Stimulated activated naive CD8-positive, alpha-beta T cell treated with anti-CD3 and anti-CD28 coated beads, Interleukin-15, amount 100 ng/mL, for 72 hours (primary cell): ENCODE measurements at regions not wholly inside any gene's neighbourhood (a gene's known extent, or its start where the extent isn't known, plus 50 kb on each side); places are given as distances from the start of the nearest gene placed in this dataset.

Experiments used
- ATAC-seq: fragments of 150-1000 bp; cut with Tn5 transposase; 2 replicates; pipeline ENCODE4 v1.10.0; 2021; ENCODE audit warnings: mild to moderate bottlenecking, moderate library complexity
- DNase-seq, 2 donors: peaks; one replicate each; pipeline ENCODE4 v3.0.0; 2021 to 2022
- H3K27ac Mint-ChIP-seq, 2 donors: one replicate each; pipeline ENCODE4 v1.8.0; 2022; ENCODE audit warnings: mild to moderate bottlenecking in 2 of 2, mixed read lengths in 2 of 2, moderate library complexity in 2 of 2
- H3K27me3 Mint-ChIP-seq: one replicate; pipeline ENCODE4 v1.8.0; 2022; ENCODE audit warnings: mixed read lengths
- H3K4me1 Mint-ChIP-seq: one replicate; pipeline ENCODE4 v1.8.0; 2022; ENCODE audit warnings: mild to moderate bottlenecking, mixed read lengths
- H3K4me3 Mint-ChIP-seq, 2 donors: one replicate each; pipeline ENCODE4 v1.8.0; 2022; ENCODE audit warnings: mild to moderate bottlenecking in 2 of 2, mixed read lengths in 2 of 2, moderate library complexity in 1 of 2
- H3K9me3 Mint-ChIP-seq, 2 donors: one replicate each; pipeline ENCODE4 v1.8.0; 2022; ENCODE audit warnings: mixed read lengths in 2 of 2

DNA sequence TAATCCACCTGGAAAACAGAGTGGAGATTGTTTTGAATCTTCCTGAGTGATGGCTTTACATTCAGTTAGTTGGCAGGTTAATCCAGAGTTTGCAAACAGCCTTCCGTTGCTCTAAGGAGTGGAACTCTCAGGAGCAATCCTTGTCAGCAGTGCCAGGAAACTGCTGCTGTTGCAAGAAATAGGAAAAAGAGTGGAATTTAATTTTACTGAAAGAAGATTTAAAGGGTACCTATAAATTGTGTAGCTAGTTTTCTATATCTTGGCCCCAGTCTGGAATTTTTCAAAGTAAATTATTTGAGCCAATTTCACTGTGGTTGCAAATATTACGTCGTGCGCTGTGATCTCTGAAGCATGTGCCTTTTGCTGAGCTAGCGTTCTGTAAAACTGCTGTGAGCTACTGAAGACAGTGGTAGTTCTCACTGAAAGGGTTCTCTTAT lies 55.5 kb upstream of the SLC5A12 start:
- no peak overlapping the region for H3K27ac Mint-ChIP-seq
- no peaks in the 10 kb centered on the region for H3K9me3 Mint-ChIP-seq
- DNase-seq (no peak), ATAC-seq (no peak)
- H3K4me1 Mint-ChIP-seq, result no peaks in the 10 kb centered on the region
- no peaks in the 10 kb centered on the region for H3K27me3 Mint-ChIP-seq
- no peak overlapping the region for H3K4me3 Mint-ChIP-seq

DNA sequence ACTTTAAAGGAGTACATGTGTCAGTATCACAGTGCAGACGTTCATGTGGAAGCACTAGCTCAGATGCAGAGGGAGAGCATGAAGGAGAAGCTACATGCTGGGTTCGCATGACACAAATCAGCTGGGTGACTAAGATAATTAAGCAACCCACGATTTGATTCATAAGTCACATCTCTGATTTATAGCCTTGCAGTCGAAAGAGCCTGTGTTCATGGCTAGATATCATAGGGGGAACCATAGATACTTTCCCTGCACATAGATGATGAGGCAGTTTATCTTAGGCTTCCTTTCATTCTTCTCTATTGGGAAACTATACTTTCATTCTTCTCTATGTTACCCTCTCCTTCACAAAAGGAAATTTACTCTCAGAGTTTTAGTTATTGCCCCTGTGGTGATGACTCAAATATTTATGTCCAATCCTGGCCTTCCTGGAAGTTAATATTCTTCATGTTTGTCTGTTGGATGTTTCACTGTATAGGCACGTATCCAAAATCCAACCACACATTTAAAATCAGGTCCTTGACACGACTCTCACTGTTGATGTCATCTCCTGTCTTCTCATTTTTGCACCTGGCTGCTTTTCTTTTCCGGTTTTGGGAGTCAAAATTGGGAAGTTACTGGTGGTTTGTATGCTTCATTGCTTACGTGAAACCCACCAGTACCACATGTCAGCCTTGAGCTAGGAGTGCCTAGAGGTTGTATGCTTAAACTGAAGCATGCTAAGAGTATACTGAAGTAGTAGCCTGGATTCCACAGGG lies 56.3 kb upstream of the SLC5A12 start:
- H3K27me3 Mint-ChIP-seq, result no peaks in the 10 kb centered on the region
- no peaks in the 10 kb centered on the region for H3K4me1 Mint-ChIP-seq
- H3K27ac Mint-ChIP-seq, result no peak overlapping the region
- ATAC-seq (no peak), DNase-seq (no peak)
- H3K4me3 Mint-ChIP-seq, result no peak overlapping the region
- peaks cover 3% of the 10 kb centered on the region in 2 donors for H3K9me3 Mint-ChIP-seq

DNA sequence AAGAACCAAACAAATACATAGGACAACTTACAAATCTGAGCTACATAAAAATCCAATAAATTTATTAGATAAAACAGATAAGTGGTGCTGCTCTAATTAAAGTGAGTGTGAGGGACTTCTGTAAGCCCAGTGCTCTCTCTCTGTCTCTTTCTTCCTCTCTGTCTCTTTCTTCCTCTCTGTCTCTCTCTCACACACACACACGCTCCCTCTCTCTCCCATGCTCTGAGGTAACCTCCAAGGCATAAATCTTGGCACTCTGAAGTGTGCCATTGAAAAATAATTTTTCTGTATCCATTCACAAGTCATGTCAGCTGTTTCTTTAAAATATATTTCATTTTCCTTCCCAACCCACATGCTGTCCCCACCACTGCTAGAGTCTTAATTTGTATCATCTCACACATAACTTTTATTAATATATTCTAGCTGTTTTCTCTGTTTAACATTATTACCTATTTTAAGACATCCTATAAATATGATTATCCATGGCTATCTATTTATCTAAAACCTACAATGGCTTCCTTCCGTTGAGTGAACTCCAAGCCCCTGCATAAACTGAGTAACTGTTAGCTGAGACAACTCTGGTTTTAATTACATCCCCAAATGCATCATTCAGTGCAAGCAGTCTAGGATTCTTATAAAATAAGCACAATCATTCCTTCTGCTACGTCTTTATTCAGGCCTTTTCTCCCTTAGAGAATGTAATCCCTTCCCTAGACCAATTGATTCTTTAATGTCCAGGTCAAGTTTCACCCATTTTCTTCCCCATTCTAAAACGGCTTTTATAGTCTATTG lies 57.4 kb upstream of the SLC5A12 start:
- H3K4me1 Mint-ChIP-seq, result no peaks in the 10 kb centered on the region
- no peak overlapping the region for H3K4me3 Mint-ChIP-seq
- H3K27ac Mint-ChIP-seq, result no peak overlapping the region
- DNase-seq, result no peak
- no peak for ATAC-seq
- H3K27me3 Mint-ChIP-seq, result no peaks in the 10 kb centered on the region
- H3K9me3 Mint-ChIP-seq, result peaks cover 9 to 14% of the 10 kb centered on the region in 2 donors

DNA sequence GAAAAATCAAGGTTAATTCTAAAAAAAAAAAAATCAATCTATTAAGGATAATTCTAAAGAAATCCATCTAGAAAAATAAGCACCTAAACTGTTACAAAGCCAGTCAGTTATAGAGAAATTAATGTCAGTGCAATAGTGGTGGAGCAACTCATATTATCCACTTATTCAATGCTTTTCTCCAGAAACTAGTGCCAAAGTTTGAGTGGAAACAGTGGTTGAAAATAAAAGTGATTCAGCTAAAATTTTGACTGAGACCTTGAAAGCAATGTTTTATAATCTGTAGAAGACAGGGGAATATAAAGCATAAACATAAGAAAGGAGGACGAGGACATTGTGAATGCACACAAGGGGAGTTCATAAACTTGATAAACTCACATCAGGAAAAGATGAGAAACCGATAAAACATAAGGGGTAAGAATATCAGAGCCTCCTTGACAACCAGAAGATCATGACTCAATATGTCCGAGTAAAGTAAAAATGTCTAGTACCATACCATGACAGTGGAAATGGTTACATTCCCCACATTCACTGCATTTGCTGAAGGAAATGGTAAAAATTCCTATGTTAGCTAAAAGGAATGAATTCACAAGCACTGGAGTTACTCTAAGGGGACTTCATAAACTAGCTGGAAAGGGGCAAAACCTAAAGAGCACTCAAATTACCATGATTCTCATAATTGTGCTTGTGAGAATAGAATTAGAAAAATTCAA lies 58.7 kb upstream of the SLC5A12 start:
- H3K27me3 Mint-ChIP-seq, result no peaks in the 10 kb centered on the region
- peaks cover 9 to 17% of the 10 kb centered on the region in 2 donors for H3K9me3 Mint-ChIP-seq
- no peaks in the 10 kb centered on the region for H3K4me1 Mint-ChIP-seq

DNA sequence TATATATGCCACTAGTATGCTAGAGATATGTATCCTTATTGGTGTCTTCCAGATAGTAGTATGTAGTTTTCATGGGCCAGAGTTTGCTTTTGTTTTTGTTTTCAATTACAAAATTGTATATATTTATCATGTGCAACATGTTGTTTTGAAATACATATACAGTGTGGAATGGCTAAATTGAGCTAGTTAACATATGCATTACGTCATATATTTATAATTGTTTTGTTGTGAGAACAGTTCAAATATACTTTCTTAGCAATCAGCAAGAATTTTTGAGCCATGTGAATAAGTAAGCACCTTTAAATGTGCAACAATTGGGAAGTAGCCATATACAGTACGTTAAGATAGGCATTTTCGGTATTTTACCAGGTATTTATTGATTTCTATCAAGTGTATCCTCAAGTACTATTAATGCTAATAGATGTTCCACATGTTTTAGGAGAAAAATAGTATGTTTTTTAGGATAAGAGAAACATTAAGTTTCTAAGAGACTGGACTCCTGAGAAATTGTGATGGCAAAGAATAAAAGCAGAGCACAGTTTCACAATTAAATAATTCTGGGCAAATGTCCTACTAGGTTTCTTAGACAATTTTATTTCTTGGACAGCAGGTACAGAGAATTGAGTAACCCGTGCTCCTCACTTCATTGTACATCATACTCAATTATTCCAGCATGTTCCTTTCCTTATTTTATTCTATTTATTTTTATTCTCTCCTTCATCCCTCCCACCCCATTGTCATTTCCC lies 60.5 kb upstream of the SLC5A12 start:
- Mint-ChIP-seq H3K9me3 (peaks cover 14 to 17% of the 10 kb centered on the region in 2 donors), H3K4me1 (no peaks in the 10 kb centered on the region), H3K27ac (no peak overlapping the region), H3K27me3 (no peaks in the 10 kb centered on the region), H3K4me3 (no peak overlapping the region)
- ATAC-seq, result no peak
- no peak for DNase-seq

More for the DNA sequence above, 58.7 kb upstream of the SLC5A12 start:
- DNase-seq, result no peak
- ATAC-seq, result no peak
- Mint-ChIP-seq H3K4me3 (no peak overlapping the region), H3K27ac (no peak overlapping the region)

DNA sequence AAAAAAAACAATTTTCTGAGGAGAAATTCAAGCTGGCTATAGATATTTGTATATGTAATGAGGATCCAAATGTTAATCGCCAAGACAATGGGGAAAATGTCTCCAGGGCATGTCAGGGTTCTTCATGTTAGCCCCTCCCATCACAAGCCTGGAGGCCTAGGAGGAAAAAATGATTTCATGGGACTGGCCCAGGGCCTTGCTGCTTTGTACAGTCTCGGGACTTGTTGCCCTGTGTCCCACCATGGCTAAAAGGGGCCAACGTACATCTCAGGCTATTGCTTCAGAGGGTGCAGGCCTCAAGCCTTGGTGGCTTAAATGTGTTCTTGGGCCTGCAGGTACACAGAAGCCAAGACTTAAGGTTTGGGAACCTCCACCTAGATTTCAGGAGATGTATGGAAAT lies 62.1 kb upstream of the SLC5A12 start:
- Mint-ChIP-seq H3K27me3 (no peaks in the 10 kb centered on the region), H3K4me1 (no peaks in the 10 kb centered on the region), H3K4me3 (no peak overlapping the region), H3K9me3 (peaks cover 14 to 17% of the 10 kb centered on the region in 2 donors), H3K27ac (no peak overlapping the region)
- ATAC-seq, result no peak
- no peak for DNase-seq

DNA sequence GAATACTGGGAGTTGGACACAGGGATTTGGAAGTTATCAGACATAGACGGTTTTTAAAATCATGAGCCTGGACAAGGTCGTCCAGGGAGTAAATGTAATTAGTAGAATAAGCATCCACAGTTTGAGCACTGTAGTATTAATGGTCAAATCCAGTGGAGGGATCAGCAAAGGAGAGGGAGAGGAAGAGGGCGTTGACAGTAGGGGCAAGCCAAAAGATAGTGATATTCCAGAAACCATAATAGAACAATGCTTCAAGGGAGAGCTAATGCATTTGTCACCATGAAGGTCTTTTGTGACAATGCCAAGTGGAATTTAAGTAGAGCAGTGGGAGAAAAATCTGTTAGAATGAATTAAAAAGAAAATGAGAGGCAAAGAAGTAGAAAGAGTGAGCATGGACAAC lies 68.9 kb upstream of the SLC5A12 start:
- H3K27ac Mint-ChIP-seq, result no peak overlapping the region

DNA sequence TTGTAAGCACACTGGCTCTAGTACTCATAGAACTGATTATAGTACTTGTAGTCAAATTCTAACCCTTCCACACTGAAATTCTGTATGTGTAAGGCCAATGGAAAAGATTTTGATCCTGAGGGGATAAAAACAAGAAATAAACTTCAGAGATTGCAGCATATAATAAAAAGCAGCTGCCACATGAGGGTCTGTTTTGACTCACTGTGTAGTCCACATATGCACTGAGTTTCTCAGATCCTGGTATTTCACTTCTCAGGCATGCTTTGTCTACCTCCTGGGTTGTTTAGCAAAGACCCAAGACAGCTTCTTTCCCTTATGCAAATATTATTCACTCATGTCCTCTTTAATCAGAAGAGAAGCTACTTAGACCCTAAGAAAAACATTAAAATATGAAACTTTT lies 71.1 kb upstream of the SLC5A12 start:
- ATAC-seq (no peak), DNase-seq (no peak)
- no peaks in the 10 kb centered on the region for H3K4me1 Mint-ChIP-seq
- H3K27ac Mint-ChIP-seq, result no peak overlapping the region
- H3K9me3 Mint-ChIP-seq, result peaks cover 8 to 9% of the 10 kb centered on the region in 2 donors
- H3K27me3 Mint-ChIP-seq, result no peaks in the 10 kb centered on the region
- no peak overlapping the region for H3K4me3 Mint-ChIP-seq

More for the DNA sequence above, 68.9 kb upstream of the SLC5A12 start:
- H3K4me1 Mint-ChIP-seq, result no peaks in the 10 kb centered on the region
- no peaks in the 10 kb centered on the region for H3K27me3 Mint-ChIP-seq
- H3K4me3 Mint-ChIP-seq, result no peak overlapping the region
- DNase-seq (no peak), ATAC-seq (no peak)
- H3K9me3 Mint-ChIP-seq, result peaks cover 9 to 12% of the 10 kb centered on the region in 2 donors

DNA sequence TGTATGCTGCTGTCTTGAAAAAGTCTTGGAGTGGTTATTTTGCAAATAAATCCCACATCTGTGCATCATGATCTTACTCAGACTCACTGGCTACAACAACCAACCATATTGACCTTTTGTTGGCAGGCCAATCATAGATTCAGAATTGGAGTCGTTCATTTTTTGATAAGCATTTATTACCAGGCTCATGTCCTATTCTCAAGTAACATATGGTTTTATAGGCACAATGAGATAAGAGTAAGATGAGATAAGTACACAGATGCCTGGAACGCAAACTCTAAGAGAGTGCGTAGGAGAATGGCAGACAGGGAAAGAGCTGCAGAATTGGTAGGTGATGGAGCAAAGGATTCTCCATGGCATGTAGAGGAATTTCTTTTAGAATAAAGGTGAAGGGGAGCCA lies 71.6 kb upstream of the SLC5A12 start:
- Mint-ChIP-seq H3K4me1 (no peaks in the 10 kb centered on the region), H3K4me3 (no peak overlapping the region), H3K9me3 (peaks cover 8 to 9% of the 10 kb centered on the region in 2 donors), H3K27me3 (no peaks in the 10 kb centered on the region), H3K27ac (no peak overlapping the region)
- ATAC-seq, result no peak
- no peak for DNase-seq

DNA sequence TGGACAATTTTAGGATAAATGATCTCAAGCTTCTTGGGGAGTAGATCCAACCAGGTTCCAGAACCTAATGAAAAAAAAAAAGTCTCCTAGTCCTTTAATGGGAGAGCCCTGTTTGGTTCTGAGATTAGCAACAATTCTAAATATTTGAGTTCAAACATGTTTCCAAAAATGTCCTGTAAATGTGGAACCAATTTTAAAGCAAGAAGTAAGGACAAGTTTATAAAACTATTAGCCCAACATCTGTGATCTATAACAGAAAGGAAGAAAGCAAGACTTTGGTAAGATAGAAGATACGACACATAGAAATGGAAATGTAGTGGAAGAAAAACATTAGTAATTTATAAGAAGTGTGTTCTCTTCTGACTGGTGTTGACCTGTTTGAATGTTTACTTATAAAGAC lies 79.7 kb upstream of the SLC5A12 start:
- Mint-ChIP-seq H3K4me3 (no peak overlapping the region), H3K27ac (no peak overlapping the region), H3K9me3 (peaks cover 6 to 12% of the 10 kb centered on the region in 2 donors), H3K27me3 (no peaks in the 10 kb centered on the region), H3K4me1 (no peaks in the 10 kb centered on the region)
- no peak for ATAC-seq
- no peak for DNase-seq

DNA sequence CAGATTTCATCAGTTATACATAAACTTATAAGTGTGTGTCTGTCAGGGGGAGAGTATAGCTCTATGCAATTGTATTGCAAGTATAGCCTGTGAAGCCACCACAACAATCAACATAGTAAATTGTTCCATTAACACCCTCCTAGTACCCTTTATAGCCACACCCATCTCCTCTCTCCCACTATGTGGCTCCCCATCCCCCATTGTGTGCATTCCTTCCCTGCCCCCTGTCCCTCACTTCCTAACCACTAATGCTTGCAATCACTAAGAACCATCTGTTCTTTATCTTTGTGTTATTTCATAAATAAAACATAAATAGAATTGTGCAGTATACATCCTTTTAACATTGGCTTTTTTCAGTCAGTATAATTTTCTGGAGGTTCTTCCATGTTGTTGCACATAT lies 83.1 kb upstream of the SLC5A12 start:
- no peaks in the 10 kb centered on the region for H3K27me3 Mint-ChIP-seq
- no peak overlapping the region for H3K27ac Mint-ChIP-seq
- no peak for ATAC-seq
- no peak for DNase-seq
- no peak overlapping the region for H3K4me3 Mint-ChIP-seq
- H3K4me1 Mint-ChIP-seq, result no peaks in the 10 kb centered on the region
- H3K9me3 Mint-ChIP-seq, result peaks cover 6 to 16% of the 10 kb centered on the region in 2 donors

DNA sequence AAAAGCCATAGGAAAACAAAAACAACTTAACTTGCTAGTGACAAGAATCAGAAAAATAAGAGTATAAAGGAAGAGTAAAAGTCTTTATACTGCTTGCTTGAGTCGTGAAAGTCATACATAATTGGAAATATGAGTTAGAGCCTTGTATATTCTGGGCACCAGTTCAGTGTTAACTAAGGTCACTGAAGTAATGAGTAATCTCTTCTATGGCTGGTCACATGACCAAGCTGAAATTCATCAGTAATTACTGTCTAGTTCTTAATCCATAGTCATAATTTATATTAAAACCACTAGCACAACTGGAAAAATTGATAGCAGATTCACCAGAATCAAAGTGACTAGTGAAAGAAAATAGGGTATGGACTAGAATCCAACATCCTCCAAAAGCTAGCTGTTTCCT lies 84.4 kb upstream of the SLC5A12 start:
- H3K4me3 Mint-ChIP-seq, result no peak overlapping the region
- no peaks in the 10 kb centered on the region for H3K27me3 Mint-ChIP-seq
- DNase-seq (no peak), ATAC-seq (no peak)
- H3K4me1 Mint-ChIP-seq, result no peaks in the 10 kb centered on the region
- H3K27ac Mint-ChIP-seq, result no peak overlapping the region
- peaks cover 6 to 14% of the 10 kb centered on the region in 2 donors for H3K9me3 Mint-ChIP-seq

DNA sequence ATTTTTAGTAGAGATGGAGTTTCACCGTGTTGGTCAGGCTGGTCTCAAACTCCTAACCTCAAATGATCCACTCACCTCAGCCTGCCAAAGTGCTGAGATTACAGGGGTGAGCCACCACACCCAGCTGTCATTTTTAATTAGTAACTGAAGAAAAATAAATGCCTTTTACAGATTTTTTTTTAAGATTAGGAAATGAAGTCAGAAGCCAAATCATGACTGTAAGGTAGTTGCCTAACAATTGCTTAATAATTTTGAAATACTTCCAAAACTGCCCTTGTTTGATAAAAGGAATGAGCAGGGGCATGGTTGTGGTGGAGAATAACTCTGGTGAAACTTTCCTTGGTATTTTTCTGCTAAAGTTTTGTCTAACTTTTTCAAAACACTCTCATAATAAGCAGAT lies 98.9 kb upstream of the SLC5A12 start:
- Mint-ChIP-seq H3K4me3 (no peak overlapping the region), H3K27ac (no peak overlapping the region), H3K27me3 (no peaks in the 10 kb centered on the region), H3K9me3 (peaks cover 34 to 63% of the 10 kb centered on the region in 2 donors), H3K4me1 (no peaks in the 10 kb centered on the region)
- DNase-seq, result no peak
- no peak for ATAC-seq

DNA sequence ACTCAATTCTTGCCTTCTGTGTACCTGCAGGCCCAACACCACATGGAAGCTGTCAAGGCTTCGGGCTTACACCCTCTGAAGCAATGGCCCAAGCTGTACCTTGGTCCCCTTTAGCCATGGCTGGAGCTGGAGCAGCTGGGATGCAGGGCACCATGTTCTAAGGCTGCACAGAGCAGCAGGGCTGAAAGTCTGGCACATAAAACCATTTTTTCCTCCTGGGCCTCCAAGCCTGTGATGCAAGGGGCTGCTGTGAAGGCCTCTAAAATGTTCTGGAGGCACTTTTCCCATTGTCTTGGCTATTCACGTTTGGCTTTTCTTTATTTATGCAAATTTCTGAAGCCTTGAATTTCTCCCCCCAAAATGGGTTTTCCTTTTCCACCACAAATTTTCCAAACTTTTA lies 102.1 kb upstream of the SLC5A12 start:
- DNase-seq, result no peak
- Mint-ChIP-seq H3K9me3 (peaks cover 19 to 42% of the 10 kb centered on the region in 2 donors), H3K27ac (no peak overlapping the region), H3K4me1 (no peaks in the 10 kb centered on the region), H3K4me3 (no peak overlapping the region), H3K27me3 (no peaks in the 10 kb centered on the region)
- ATAC-seq, result no peak

DNA sequence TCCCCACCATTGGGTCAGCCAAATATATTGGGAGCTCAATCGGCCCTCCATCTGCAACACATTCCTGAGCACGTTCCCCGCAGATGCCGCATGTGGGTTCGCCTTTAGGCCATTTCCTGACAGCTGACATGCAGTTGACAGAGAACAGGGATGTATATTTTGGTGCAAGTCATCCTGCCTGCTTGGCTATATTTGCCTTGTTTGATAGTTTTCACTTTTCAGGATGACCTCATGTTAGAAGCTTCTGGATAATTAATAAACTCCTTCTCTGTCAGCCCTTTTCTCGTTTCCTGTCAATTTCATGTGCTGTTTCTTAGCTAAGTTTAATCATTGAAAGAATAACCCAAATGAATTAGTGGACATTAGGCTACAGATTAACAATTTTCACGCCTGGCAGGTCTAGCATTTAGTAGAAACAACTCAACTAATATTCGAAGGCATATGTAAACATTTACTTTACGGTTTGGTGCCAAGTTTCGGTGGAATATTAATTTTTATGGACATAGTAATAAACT lies 105.8 kb upstream of the SLC5A12 start:
- Mint-ChIP-seq H3K9me3 (peaks cover 17 to 25% of the 10 kb centered on the region in 2 donors), H3K27me3 (no peaks in the 10 kb centered on the region), H3K4me3 (no peak overlapping the region), H3K4me1 (no peaks in the 10 kb centered on the region), H3K27ac (no peak overlapping the region)
- no peak for DNase-seq
- ATAC-seq, result no peak
